ENCODE measurements at regions not wholly inside any gene's neighbourhood (a gene's known extent, or its start where the extent isn't known, plus 50 kb on each side); places are given as distances from the start of the nearest gene placed in this dataset.

DNA sequence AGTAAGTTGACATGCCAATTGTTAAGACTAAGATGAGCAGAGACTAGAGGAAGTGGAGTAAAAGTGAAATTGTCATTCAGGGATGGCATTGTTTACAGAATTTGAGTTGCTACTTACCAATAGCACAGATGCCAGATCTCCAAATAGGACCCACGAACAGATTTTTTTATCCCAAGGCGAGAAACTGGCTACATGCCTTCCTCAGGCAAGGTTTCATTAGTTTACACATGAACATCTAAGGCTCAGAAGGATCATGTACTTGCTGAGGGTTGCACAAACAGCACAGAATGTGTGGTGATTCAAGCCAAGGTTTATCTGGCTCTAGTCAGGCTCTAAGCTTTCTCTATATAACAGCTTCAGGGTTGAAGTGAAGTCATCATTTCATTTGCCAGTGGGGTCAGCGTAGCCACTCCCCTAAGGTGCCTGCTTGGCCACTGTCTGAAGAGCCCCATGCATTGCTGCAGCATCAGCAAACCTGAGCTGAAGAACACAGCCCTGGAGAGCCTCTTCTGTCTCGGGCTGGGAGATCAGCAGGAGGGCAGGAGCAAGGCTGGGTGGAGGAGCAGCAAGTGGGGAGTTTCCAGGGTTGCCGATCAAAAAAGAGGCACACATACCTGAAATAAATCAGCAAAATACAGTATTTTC lies 193.0 kb upstream of the LCORL start:
- peaks cover 64% of the 10 kb centered on the region for H3K9me3 Mint-ChIP-seq
- TF ChIP-seq, protein P1, sequence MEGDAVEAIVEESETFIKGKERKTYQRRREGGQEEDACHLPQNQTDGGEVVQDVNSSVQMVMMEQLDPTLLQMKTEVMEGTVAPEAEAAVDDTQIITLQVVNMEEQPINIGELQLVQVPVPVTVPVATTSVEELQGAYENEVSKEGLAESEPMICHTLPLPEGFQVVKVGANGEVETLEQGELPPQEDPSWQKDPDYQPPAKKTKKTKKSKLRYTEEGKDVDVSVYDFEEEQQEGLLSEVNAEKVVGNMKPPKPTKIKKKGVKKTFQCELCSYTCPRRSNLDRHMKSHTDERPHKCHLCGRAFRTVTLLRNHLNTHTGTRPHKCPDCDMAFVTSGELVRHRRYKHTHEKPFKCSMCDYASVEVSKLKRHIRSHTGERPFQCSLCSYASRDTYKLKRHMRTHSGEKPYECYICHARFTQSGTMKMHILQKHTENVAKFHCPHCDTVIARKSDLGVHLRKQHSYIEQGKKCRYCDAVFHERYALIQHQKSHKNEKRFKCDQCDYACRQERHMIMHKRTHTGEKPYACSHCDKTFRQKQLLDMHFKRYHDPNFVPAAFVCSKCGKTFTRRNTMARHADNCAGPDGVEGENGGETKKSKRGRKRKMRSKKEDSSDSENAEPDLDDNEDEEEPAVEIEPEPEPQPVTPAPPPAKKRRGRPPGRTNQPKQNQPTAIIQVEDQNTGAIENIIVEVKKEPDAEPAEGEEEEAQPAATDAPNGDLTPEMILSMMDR (IDR thresholded peaks at IDR 0.05): no peak
- no peak for DNase-seq
- H3K27me3 Mint-ChIP-seq (ENCODE audit: insufficient read depth): no peaks in the 10 kb centered on the region
- H3K4me1 Mint-ChIP-seq (ENCODE audit: low read depth): no peaks in the 10 kb centered on the region
- H3K27ac Mint-ChIP-seq: no peak overlapping the region
- no peaks in the 10 kb centered on the region; the same call in 1 of the 2 replicates for H3K36me3 Mint-ChIP-seq (ENCODE audit: low read depth)
- H3K4me3 Mint-ChIP-seq: no peak overlapping the region

DNA sequence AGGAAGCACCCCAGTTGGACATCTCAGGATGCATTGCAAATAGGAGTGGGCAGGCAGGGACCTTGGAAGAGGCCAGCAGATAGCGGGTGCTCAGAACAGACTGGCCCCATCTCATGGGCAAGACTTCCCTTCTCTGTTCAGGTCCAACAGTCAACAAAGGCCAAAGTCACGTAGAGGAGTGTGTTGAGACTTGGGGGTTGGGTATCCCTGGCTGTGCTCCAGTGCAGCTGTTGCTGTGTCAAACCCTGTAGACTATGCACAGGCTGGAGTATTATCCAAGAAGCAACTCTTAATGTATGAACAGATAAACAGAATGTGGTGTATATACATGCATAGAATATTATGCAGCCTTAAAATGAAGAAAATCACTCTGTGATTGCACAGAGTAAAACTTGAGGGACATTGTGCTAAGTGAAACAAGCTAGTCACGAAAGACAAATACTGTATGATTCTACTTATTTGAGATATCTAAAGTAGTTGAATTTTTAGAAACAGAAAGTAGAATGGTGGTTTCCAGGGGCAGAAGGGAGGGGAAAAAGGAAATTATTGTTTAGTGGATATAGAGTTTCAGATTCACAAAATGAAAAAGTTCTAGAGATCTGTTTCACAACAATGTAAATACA lies 192.1 kb upstream of the LCORL start:
- Mint-ChIP-seq H3K4me1 (ENCODE audit: low read depth) (no peaks in the 10 kb centered on the region), H3K36me3 (ENCODE audit: low read depth) (no peaks in the 10 kb centered on the region; the same call in 1 of the 2 replicates), H3K27ac (no peak overlapping the region), H3K27me3 (ENCODE audit: insufficient read depth) (no peaks in the 10 kb centered on the region), H3K9me3 (peaks cover 58% of the 10 kb centered on the region), H3K4me3 (no peak overlapping the region)
- DNase-seq: no peak
- TF ChIP-seq, protein P1 (IDR thresholded peaks at IDR 0.05): no peak

DNA sequence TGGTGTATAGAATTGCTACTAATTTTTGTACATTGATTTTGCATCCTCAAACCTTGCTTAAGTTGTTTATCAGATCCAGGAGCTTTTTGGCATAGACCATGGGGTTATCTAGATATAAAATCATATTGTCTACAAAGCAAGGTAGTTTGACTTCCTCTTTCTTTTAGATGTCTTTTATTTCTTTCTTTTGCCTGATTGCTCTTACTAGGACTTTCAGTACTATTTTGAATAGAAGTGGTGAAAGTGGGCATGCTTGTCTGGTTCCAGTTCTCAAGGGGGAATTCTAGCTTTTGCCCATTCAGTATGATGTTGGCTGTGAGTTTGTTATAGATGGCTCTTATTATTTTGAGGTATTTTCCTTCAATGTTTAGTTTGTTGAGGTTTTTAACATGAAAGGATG lies 187.9 kb upstream of the LCORL start:
- Mint-ChIP-seq H3K4me1 (ENCODE audit: low read depth) (no peaks in the 10 kb centered on the region), H3K36me3 (ENCODE audit: low read depth) (no peaks in the 10 kb centered on the region; the same call in 1 of the 2 replicates), H3K4me3 (no peak overlapping the region)

DNA sequence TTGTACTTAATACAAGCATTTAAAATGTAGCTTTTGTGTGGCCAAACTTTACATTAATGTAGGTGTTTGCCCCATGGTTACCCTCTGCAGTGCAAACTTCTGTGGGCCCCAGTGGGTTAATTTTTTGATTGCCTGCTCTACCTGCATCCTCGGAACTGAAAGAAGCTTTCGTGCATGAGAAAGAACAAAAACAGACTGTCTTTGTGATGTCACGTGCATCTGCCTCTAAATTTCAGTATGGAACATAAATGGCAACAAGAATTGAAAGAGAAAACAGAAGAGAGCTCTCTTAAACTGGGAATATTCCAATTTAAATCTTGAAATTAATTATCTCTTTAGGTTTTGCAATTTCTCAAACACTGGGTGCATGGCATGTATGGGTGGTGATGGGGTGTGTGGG lies 182.4 kb upstream of the LCORL start:
- H3K4me1 Mint-ChIP-seq (ENCODE audit: low read depth): no peaks in the 10 kb centered on the region
- H3K27ac Mint-ChIP-seq: no peak overlapping the region
- H3K27me3 Mint-ChIP-seq (ENCODE audit: insufficient read depth): no peaks in the 10 kb centered on the region
- peaks cover 30% of the 10 kb centered on the region for H3K9me3 Mint-ChIP-seq
- TF ChIP-seq, protein P1 (IDR thresholded peaks at IDR 0.05): no peak
- no peaks in the 10 kb centered on the region for H3K36me3 Mint-ChIP-seq (ENCODE audit: low read depth)
- no peak overlapping the region for H3K4me3 Mint-ChIP-seq
- DNase-seq: no peak

More for the DNA sequence above, 187.9 kb upstream of the LCORL start:
- DNase-seq: no peak
- no peak overlapping the region for H3K27ac Mint-ChIP-seq
- TF ChIP-seq, protein P1 (IDR thresholded peaks at IDR 0.05): no peak
- peaks cover 46% of the 10 kb centered on the region for H3K9me3 Mint-ChIP-seq
- no peaks in the 10 kb centered on the region for H3K27me3 Mint-ChIP-seq (ENCODE audit: insufficient read depth)

GRCh38 chr4:18202486-18202885 lies 180.9 kb upstream of the LCORL start:
- Mint-ChIP-seq H3K4me3 (no peak overlapping the region), H3K9me3 (peaks cover 40% of the 10 kb centered on the region), H3K27me3 (ENCODE audit: insufficient read depth) (no peaks in the 10 kb centered on the region), H3K27ac (no peak overlapping the region), H3K4me1 (ENCODE audit: low read depth) (no peaks in the 10 kb centered on the region), H3K36me3 (ENCODE audit: low read depth) (no peaks in the 10 kb centered on the region)
- TF ChIP-seq, protein P1 (IDR thresholded peaks at IDR 0.05): no peak
- no peak for DNase-seq
